Brain microvascular endothelial cell (primary cell): ENCODE measurements at regions not wholly inside any gene's neighbourhood (a gene's known extent, or its start where the extent isn't known, plus 50 kb on each side); places are given as distances from the start of the nearest gene placed in this dataset.

Experiments used
- DNase-seq: peaks from one replicate; pipeline ENCODE4 v3.0.0-alpha.2; 2020
- H3K27ac ChIP-seq: fragments of 250-450 bp; sonication (Bioruptor Pico); 2 replicates; pipeline ENCODE4 v1.5.1; 2020; ENCODE audit warnings: mild to moderate bottlenecking, moderate library complexity
- H3K27me3 ChIP-seq: fragments of 250-450 bp; sonication (Bioruptor Pico); replicated peaks from 2 replicates; pipeline ENCODE4 v1.5.1; 2020; ENCODE audit warnings: mild to moderate bottlenecking
- H3K36me3 ChIP-seq: fragments of 250-450 bp; sonication (Bioruptor Pico); replicated peaks from 2 replicates; pipeline ENCODE4 v1.5.1; 2020; ENCODE audit warnings: mild to moderate bottlenecking
- H3K4me3 ChIP-seq: 2 replicates; pipeline ENCODE4 v1.5.1; 2011; ENCODE audit warnings: low read depth, mild to moderate bottlenecking, control low read depth, low read length, moderate library complexity
- in situ Hi-C: cut with HindIII; loops from 2 replicates; pipeline ENCODE4 v1.10.0; 2017; ENCODE audit warnings: low sequenced_read_pairs, low pct_ligation_motif_present
- TF ChIP-seq, protein P1 (sequence below): IDR thresholded peaks from 2 replicates; pipeline ENCODE4 v1.5.1; 2011; ENCODE audit warnings: low read depth, mild to moderate bottlenecking, moderate library complexity, low read length, control low read depth, inconsistent platforms; ENCODE audit errors: missing control alignments

DNA sequence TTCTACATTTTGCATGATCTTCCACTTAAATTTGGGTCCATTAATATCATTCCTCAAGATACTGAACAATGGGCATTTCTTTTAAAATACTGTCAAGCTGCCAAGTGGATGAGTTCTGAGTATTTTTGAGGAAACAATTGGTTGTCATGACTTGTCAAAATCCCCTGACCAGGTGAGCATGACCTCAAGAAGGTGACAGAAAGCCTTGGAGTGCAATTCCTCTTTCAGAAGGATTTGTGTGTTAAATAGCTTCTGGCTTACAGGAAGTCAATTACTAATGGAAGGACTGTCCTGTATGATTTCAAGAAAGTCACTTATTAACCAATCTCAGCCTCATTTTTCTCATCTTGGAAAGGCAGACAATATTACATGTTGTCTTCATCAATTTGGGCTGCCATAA, 460.6 kb downstream of the TSN start:
- no peak overlapping the region for H3K4me3 ChIP-seq
- H3K27me3 ChIP-seq, result no peaks in the 10 kb centered on the region
- TF ChIP-seq, protein P1, sequence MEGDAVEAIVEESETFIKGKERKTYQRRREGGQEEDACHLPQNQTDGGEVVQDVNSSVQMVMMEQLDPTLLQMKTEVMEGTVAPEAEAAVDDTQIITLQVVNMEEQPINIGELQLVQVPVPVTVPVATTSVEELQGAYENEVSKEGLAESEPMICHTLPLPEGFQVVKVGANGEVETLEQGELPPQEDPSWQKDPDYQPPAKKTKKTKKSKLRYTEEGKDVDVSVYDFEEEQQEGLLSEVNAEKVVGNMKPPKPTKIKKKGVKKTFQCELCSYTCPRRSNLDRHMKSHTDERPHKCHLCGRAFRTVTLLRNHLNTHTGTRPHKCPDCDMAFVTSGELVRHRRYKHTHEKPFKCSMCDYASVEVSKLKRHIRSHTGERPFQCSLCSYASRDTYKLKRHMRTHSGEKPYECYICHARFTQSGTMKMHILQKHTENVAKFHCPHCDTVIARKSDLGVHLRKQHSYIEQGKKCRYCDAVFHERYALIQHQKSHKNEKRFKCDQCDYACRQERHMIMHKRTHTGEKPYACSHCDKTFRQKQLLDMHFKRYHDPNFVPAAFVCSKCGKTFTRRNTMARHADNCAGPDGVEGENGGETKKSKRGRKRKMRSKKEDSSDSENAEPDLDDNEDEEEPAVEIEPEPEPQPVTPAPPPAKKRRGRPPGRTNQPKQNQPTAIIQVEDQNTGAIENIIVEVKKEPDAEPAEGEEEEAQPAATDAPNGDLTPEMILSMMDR, result no peak
- H3K27ac ChIP-seq, result no peak overlapping the region
- in situ Hi-C loops, result no loop called here
- H3K36me3 ChIP-seq, result no peaks in the 10 kb centered on the region
- DNase-seq, result no peak

DNA sequence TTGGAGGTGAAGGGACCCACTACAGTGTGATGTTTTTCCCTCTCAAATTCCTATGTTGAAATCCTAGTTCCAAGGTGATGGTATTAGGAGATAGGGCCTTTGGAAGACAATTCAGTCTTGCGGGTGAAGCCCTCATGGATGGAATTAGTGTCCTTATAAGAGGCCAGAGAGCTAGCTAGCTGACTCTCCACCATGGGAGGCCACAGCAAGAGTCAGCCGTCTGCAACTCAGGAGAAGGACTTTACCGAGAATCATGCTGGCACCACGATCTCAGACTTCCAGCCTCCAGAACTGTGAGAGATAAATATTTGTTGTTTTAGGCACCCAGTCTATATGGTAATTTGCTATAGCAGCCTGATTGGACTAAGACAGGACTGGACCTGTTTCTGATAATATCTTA, 461.4 kb downstream of the TSN start:
- TF ChIP-seq, protein P1, result no peak
- Histone ChIP-seq H3K4me3 (no peak overlapping the region), H3K27ac (no peak overlapping the region), H3K27me3 (no peaks in the 10 kb centered on the region), H3K36me3 (no peaks in the 10 kb centered on the region)
- in situ Hi-C loops, result no loop called here
- DNase-seq, result no peak

DNA sequence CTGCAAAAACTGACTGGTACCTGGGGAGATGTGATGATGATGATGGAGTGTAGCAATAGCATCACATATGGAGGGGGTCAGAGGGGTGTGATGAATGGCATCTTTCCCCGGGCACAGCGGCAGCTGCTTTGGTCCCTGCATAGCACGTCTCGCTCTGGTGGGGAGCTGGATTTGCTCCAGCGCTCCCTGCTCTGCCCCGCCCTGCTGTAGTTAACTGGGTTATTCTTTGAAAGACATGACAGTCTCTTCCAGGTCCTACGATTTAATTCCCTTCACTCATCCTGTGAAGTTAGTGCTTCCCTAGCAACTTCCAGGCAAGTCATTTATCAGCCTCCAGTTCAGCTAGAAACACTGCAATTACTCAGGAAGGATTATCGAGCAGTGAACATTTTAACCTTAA, 463.1 kb downstream of the TSN start:
- no peak for DNase-seq
- Histone ChIP-seq H3K4me3 (no peak overlapping the region), H3K27me3 (no peaks in the 10 kb centered on the region), H3K36me3 (no peaks in the 10 kb centered on the region), H3K27ac (no peak overlapping the region)
- TF ChIP-seq, protein P1, result no peak
- in situ Hi-C loops, result no loop called here

DNA sequence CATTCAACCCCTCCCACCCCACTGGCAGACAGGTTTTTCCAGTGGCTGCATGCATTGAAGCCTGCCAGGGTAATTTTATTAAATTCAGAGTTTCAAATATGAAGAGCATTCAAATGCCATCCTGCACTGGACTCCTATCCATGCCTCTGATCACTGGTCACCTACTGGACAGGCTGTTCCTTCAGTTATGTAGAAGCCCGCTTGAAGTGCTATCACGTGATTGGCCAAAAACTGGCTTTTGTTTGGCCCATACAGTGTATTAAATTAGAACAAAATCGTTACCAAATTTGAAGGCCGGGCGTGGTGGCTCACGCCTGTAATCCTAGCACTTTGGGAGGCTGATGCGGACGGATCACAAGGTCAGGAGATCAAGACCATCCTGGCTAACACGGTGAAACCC, 464.1 kb downstream of the TSN start:
- in situ Hi-C loops, result no loop called here

DNA sequence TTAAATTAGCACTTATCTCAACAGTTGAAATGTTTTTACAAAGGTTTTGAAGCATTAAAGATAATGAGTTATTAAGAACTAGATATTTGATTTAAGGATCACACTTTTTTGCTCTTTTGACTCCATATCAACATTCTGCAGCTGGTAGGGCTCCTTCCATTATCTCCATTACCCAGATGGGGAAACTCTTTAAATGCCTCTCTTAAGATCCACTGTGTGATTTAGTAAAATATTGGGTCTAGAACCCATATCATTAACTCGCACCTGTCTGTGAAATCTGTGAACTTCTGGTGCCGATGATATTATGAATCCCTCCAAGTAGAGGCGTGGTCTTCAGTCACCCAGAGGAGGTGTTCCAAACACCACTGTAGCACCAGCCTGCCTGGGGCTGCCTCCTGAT, 466.2 kb downstream of the TSN start:
- TF ChIP-seq, protein P1, result no peak
- DNase-seq, result no peak
- in situ Hi-C loops, result no loop called here
- H3K4me3 ChIP-seq, result no peak overlapping the region
- no peaks in the 10 kb centered on the region for H3K36me3 ChIP-seq
- no peaks in the 10 kb centered on the region for H3K27me3 ChIP-seq
- no peak overlapping the region for H3K27ac ChIP-seq

More for the DNA sequence above, 464.1 kb downstream of the TSN start:
- Histone ChIP-seq H3K27me3 (no peaks in the 10 kb centered on the region), H3K27ac (no peak overlapping the region), H3K4me3 (no peak overlapping the region), H3K36me3 (no peaks in the 10 kb centered on the region)
- TF ChIP-seq, protein P1, result no peak
- DNase-seq, result no peak

DNA sequence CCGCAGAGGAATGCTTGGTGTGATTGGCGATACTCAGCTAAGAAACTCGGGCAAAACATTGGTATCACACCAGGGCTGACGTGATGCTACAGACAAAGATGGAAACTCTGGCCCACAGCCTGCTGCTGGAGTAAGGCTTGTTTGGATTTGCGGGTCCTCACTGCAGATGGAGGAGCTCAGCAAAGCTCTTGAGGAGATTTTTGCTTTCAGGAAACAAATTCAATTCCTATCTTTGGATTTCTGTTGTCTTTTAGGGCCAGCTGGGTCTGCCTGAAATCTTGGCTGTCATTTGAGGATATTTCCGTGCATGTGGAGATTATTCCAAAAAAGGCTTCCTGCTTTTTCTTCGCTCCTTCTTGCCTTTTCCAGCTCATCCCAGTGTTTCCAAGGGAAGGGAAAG, 475.8 kb downstream of the TSN start:
- Histone ChIP-seq H3K27ac (no peak overlapping the region), H3K4me3 (no peak overlapping the region), H3K36me3 (no peaks in the 10 kb centered on the region), H3K27me3 (no peaks in the 10 kb centered on the region)
- no peak for DNase-seq
- TF ChIP-seq, protein P1, result no peak
- in situ Hi-C loops, result no loop called here
